Left lobe of liver (tissue), 2 donors: ENCODE measurements at regions not wholly inside any gene's neighbourhood (a gene's known extent, or its start where the extent isn't known, plus 50 kb on each side); places are given as distances from the start of the nearest gene placed in this dataset.
A peak's percentile ranks its signal among the peaks of the same experiment; 100 is the strongest.
"Not testable (repeated sequence)": the region's sequence is repeated elsewhere in the genome, so short reads cannot be mapped to it uniquely, and the experiment has no call there.

Experiments used
- ATAC-seq: fragments of 200-7000 bp; cut with Tn5 transposase; one replicate; pipeline ENCODE4 v1.9.1; 2020; ENCODE audit warnings: mild to moderate bottlenecking, moderate library complexity
- DNase-seq: peaks from one replicate; pipeline ENCODE4 v3.0.0-alpha.2; 2020; ENCODE audit warnings: low spot score
- donor health status: DM: no; HTN: no; CAD: no; lungs with moderate emphysema.
- donor health status: DM: no; HTN: yes; CAD: no.

GRCh38 chr9:22508354-22508753 lies 61.7 kb downstream of the DMRTA1 start:
- not testable (repeated sequence) for DNase-seq, ATAC-seq

- ATAC-seq (no peak), DNase-seq (no peak)
Measured at GRCh38 chr9:22508790-22509189, 62.2 kb downstream of the DMRTA1 start.

- no peak for ATAC-seq
- DNase-seq = no peak
Measured at GRCh38 chr9:22512495-22512894, 65.9 kb downstream of the DMRTA1 start.

- ATAC-seq (no peak), DNase-seq (no peak)
Measured at GRCh38 chr9:22514871-22515270, 68.2 kb downstream of the DMRTA1 start.

DNA sequence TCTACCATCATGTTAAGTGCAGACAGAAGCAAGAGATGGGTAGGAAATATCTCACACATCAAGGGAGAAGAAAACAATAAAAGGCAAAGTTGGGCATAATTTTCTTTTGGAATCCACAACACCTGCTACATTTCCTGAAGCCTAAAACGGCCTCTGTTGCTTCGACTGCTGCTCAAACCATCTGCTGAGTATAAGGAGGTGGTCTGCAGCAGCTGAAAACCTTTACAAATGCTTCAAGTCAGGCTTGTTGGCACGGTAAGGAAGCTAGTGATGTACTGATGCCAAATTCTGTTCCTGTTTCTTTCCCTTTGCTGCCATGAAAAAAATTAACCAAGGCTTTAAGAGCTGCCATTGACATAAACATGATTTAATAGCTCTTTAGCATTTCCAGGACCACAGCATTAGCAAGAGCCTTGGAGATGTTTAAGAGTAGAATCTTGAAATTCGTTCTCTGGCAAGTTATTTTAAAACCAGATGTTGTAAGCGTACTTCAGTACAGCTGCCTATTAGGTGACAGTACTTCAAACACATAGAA lies 75.6 kb downstream of the DMRTA1 start:
- ATAC-seq (no peak), DNase-seq (no peak)

- peak; percentile 30 for ATAC-seq
- DNase-seq = no peak
Measured at GRCh38 chr9:22528485-22528884, 81.9 kb downstream of the DMRTA1 start.

DNA sequence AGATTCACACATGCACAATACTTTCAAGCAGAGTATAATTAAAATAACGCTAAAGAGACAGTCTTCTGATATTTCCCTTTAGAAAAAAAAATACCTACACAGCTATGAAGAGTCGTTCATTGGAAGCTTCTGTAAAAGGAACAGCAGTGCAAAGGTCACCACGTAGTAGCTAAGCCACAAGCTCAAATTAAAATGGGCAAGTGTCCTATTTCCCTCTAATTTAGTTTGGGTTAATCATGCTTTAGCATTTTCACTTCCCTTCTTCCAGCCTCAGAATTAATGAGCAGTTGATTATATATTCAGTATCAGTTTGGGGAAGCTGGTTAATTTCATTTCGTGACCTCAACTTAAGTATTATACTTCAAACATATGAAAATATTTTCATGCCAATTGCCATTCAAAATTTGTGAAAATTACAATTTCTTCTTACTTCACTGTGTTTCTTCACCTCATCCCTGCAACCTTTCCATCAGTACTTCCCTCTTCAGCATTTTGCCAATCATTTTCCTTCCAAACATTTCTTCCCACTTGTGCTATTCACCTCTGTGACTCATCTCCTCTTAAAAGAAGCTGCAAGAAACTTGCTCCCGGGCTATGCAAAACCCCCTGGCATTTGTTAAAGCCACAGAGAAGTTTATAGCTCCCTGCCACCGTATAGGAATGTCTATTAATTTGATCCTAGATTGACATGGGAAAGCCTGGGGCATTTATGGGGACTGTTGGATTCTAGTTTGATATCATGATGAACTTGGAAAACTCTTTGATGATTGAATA lies 83.0 kb downstream of the DMRTA1 start:
- ATAC-seq (peak; percentile 61), DNase-seq (no peak)

DNA sequence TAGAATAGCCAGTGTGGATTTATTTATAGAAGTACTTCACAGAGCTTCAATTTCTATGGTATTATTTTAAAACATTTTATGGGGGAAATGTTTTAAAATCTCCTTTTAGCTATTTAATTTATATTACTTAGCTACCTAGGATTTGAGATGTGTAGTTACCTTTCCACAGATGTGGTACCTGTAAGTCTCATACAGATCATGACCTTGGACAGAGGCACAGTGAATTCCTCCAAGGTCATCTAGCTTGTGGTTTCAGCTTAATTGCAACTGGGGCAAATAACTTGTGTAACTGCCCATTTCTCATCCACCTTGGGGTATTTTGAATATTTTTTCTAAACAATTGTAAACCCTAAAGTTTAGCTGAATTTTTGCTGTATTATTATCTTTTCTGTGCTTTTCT lies 89.2 kb downstream of the DMRTA1 start:
- ATAC-seq = no peak
- no peak for DNase-seq

GRCh38 chr9:22537721-22538120 lies 91.1 kb downstream of the DMRTA1 start:
- ATAC-seq (no peak), DNase-seq (no peak)

DNA sequence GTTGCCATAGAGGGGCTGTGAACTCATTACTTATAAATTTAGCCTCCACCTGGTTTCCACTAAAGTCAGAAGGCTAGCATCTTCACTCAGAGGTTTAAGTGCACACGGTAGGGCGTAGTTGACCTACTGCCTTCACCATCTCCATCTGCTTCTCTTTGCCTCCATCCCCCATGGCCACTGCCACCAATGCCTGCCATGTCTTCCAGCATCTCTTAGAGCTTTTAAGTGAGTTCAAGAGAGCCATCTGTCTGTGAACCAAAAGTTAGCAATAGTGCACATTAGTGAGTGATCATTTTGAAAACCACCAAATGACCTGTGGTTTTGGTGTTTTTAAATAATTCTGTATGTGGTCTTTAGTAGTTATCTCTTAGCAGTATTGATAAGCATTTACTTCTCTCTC lies 102.0 kb downstream of the DMRTA1 start:
- ATAC-seq = no peak
- no peak for DNase-seq

- no peak for DNase-seq
- ATAC-seq = no peak
Measured at GRCh38 chr9:22574740-22575139, 128.1 kb downstream of the DMRTA1 start.

DNA sequence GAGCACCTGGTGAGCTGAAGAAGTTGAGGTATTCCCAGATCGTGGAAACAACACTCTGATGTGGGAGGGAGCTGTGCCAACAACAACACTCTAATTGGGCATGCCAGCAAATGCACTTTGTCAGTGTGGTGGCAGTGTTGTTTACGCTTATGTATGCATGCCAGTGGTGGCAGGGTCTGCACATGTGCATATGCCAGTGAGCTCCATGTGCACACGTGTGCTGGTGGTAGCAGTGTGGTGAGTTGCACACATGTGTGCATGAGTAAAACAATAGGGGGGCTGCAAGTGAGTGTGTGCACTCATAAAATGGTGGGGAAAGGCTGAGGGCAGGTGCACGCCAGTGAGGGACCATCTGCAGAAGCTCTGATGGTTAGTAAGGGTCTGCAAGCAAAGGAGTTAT lies 134.2 kb downstream of the DMRTA1 start:
- no peak for ATAC-seq
- no peak for DNase-seq

GRCh38 chr9:22582221-22582620 lies 135.6 kb downstream of the DMRTA1 start:
- no peak for DNase-seq
- no peak for ATAC-seq

- DNase-seq (no peak), ATAC-seq (peak; percentile 90)
Measured at GRCh38 chr9:22588918-22589317, 142.3 kb downstream of the DMRTA1 start.

- DNase-seq (no peak), ATAC-seq (no peak)
Measured at GRCh38 chr9:22590336-22591033, 143.9 kb downstream of the DMRTA1 start.

DNA sequence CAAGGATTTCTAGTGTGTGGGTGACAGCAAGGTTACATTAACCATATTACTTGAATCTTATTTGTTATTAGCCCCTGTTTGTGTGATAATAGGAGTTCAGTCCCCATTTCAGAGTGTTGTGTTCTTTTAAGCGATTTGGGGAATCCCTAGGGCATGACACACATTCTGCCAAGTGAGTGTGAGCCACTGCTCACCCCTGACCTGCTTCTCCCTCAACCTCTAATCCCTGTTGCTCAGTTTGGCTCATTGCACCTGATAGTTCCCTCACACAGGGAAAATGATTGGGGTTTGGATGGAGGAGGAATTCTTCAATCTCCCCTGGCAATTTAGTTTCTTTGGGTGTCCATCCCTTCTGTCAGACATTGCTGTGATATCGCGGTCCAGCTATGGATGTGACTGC lies 149.2 kb downstream of the DMRTA1 start:
- DNase-seq (no peak), ATAC-seq (peak; percentile 71)

- no peak for DNase-seq
- ATAC-seq = no peak
Measured at GRCh38 chr9:22617156-22617555, 170.5 kb downstream of the DMRTA1 start.

DNA sequence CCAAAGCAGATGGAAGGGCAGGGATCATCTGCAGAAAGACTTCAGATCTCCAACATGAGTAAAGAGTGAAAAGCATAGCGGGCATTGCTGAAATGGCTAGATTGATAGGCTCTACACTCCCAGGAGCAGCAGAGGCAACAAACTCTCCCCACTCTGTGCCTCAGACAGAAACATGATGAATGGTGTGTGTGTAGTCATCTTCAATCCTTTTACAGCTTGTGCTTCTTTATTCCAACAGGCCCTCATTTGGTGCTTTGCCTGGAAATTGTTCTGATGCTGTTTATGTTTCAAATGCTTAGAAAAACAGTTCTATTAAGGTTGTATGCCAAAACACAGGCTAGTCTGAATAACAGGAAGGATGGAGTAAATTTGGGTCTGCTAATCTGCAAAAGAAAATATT lies 176.2 kb downstream of the DMRTA1 start:
- ATAC-seq = no peak
- DNase-seq = no peak

- ATAC-seq = no peak
- DNase-seq = no peak
Measured at GRCh38 chr9:22623236-22623635, 176.6 kb downstream of the DMRTA1 start.

GRCh38 chr9:22625540-22625939 lies 178.9 kb downstream of the DMRTA1 start:
- DNase-seq (no peak), ATAC-seq (no peak)

GRCh38 chr9:22643541-22643940 lies 196.9 kb downstream of the DMRTA1 start:
- DNase-seq (no peak), ATAC-seq (no peak)

DNA sequence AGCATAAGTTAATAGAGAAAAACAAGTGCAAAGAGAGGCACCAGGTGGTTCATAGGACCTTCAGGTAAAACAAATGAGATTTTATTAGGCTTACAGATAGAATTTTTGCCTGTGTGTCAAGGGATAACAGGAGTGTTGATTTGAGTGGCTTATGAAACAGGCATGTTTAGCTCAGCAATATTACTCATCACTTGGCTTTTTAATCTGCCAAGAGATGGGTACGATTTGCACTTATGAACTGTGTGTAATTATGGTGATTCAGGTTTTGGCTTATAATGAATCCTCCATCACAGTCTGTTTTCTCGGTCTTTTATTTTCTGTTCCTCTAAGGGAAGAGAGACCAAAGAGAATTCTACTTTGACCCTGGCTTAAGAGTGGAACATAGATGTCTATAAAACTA lies 199.3 kb downstream of the DMRTA1 start:
- DNase-seq (no peak), ATAC-seq (no peak)
